ENCODE measurements at regions not wholly inside any gene's neighbourhood (a gene's known extent, or its start where the extent isn't known, plus 50 kb on each side); places are given as distances from the start of the nearest gene placed in this dataset.

DNA sequence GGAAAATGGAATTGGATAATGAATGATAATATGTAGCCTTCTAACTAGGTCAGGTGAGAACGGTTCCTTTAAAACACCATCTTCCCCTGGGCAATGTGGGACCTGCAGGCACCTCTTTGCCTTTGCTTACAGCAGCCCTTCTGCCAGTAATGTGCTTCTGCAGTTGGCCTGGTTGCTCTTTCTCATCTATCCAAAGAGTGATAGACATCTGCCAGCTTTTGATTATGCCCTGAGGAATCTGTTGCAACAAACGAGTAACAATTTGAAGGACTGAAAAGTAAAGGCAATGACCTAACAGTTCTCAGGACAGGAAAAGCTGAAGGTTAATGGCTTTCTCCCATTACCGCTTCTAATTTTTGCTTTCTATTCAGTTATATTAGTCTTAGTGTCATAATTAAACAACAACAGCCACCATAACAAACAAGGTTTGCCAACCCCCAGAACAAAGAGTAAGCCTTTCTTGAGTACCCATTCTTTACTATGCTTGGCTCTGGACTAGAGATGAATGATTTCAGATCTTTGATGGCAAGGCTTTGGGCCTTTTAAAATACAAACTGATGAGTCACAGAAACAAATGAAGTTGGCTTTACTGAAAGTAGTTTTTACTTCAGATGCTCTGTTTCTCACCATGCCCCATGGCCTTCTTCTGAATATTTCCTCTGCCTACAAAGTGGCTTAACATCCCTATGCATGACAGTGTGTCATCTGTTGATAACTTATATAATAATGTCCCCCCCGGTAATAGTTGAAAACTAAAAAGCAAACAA lies 76.1 kb upstream of the KRR1 start:
- no peak for DNase-seq

- no peak for DNase-seq
These were observed 73.9 kb upstream of the KRR1 start for GRCh38 chr12:75585330-75585729.

DNA sequence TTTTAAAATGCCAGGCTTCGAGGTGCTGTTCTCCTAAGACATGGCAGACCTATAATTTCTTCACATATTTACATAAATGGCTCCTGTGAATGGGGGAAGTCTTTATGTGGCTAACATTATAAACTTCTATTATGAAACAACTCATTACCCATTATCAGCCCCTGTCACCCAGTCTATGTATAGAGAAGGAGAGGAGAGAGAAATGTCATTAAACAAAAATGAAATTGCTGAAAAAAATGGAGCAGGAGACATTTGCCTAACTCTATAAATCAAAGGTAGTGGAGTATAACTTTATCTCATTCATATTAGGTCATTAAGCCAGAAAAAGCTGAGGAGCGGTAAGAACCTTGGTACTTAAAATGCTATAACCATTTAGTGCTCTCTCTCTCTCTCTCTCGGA lies 71.9 kb upstream of the KRR1 start:
- peak; percentile 59 for DNase-seq

DNA sequence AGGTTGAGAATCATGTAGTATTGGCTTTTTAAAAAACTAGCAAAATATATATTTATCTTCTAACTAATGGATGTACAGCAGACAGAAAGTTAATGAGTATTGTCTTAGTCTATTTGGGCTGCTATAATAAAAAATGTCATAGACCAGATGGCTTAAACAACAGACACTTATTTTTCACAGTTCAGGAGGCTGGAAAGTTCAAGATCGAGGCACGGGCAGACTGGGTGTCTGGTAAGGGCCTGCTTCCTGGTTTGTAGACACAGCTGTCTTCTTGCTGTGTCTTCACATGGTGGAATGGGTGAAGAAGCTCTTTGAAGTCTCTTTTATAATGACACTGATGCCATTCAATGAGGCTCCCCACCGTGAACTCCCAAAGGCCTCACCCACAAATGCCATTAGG lies 70.1 kb upstream of the KRR1 start:
- DNase-seq: peak; percentile 81

GRCh38 chr12:75579552-75579951 lies 68.1 kb upstream of the KRR1 start:
- peak; percentile 90 for DNase-seq

DNA sequence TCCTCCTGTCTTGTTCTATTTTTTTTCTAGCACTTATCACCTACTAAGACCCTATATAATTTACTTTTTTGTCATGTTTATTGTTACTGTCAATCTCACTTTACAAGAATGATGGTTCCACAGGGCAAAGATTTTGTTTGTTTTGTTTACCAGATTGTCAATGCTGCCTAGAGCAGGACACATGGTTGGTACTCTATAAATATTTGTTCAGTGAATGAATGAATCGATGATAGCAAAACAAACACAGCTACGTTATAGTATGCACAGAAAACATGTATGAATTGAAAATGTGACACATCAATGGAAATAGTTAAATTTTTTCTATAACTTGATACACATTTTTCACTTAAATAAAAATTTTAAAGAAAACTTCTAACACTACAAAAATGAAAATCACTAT lies 67.1 kb upstream of the KRR1 start:
- DNase-seq: peak; percentile 87

GRCh38 chr12:75577812-75578211 lies 66.4 kb upstream of the KRR1 start:
- DNase-seq: peak; percentile 39

GRCh38 chr12:75571656-75572205 lies 60.3 kb upstream of the KRR1 start:
- DNase-seq: peak; percentile 78

DNA sequence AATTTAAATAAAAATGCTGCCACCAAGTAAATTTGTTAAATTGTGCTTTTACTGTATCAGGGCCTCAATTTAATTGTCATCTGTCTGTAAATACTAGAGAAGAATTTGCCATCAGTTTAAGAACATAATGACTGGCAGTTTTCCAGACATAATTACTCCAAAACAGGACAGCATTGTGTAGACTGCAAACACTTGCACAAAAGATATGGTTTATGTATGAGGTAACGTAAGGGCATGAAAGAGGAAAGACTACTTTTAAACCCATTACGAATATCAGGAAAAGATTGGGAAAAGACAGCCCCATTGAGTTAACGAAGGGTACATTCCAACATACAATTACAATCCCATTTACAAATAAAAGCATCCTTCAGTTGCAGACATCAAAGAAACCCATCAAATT lies 59.8 kb upstream of the KRR1 start:
- DNase-seq: peak; percentile 86

DNA sequence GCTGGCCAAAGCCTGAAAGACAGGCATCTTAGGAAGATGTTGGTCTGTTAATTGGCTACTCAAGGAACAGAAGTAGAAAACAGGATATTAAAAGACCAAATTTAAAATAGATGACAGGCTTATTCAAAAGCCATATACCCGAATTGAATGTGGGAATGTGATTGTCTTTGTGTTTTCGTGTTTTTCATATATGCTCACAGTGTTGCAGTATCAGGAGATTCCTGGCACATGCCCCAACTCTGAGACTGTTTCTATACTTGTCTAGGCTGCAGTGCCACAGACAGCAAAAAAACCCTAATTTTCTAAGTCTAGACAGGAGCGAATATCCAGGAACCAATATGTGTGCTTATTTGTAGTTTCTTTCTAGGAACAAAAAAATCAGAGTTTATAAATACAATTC lies 57.4 kb upstream of the KRR1 start:
- DNase-seq: no peak

DNA sequence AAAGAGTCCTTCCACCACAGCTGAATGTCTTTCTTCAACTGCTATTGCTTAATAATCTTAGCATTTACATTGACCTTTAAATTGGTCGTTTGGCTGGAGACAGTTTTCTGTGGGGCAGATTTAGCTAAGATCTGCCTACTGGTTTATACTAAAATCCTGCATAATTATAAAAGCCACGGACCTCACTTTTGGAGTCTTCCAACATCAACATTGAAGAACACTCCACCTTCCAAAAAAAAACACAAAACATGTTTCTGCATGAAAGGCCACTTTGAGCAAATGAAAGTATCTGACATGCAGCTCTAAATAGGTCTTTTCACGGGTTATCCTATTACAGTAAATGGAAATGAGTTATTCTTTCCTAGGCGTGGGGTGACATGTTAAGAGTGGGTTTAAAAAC lies 57.0 kb upstream of the KRR1 start:
- peak; percentile 16 for DNase-seq

GRCh38 chr12:75565795-75566194 lies 54.4 kb upstream of the KRR1 start:
- no peak for DNase-seq

GRCh38 chr12:75564852-75565251 lies 53.4 kb upstream of the KRR1 start:
- DNase-seq: no peak

- DNase-seq: no peak
These were observed 53.0 kb upstream of the KRR1 start for GRCh38 chr12:75564398-75564797.

GRCh38 chr12:75563351-75563750 lies 51.9 kb upstream of the KRR1 start:
- no peak for DNase-seq

DNA sequence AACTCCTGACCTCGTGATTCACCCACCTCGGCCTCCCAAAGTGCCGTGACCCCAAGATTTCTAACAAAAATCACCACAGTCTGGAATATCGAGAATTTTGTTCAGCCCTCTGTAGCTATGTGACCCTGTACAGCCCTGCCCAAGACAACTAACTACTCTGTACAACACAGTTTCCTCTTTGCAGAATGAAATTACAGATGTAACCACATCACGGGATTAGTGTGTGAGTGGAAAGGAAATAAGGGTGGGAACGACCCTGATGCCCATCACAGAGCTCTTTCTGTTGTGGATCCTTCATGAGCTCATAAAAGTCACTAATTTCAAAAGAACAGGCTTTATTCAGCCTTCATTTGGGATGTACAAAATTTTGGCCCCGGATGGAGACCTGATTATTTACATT lies 50.5 kb upstream of the KRR1 start:
- no peak for DNase-seq
